HCT116 (cell line): ENCODE measurements at regions not wholly inside any gene's neighbourhood (a gene's known extent, or its start where the extent isn't known, plus 50 kb on each side); places are given as distances from the start of the nearest gene placed in this dataset.

Experiments
- CTCF ChIP-seq, 3 experiments: fragments of 200-600 bp in 1 of 3; sonication (generic) in 1 of 3; IDR thresholded peaks in 2 of 3; conservative IDR thresholded peaks in 1 of 3; 2 replicates each; pipeline ENCODE4 v1.5.1; 2012 to 2017; ENCODE audit warnings: low read depth in 2 of 3, low read length in 2 of 3, antibody characterized with exemption in 1 of 3, borderline replicate concordance in 1 of 3, control low read depth in 1 of 3, mild to moderate bottlenecking in 1 of 3, mixed read lengths in 1 of 3, mixed run types in 1 of 3, moderate library complexity in 1 of 3; ENCODE audit not compliant: insufficient read depth in 1 of 3
- MAX ChIP-seq: IDR thresholded peaks from 2 replicates; pipeline ENCODE4 v1.6.1; 2012
- POLR2A ChIP-seq: IDR thresholded peaks from 2 replicates; pipeline ENCODE4 v1.7.0; 2011; ENCODE audit warnings: borderline replicate concordance; ENCODE audit not compliant: insufficient read depth, insufficient read length; ENCODE audit errors: extremely low read depth
- REST ChIP-seq: IDR thresholded peaks from 2 replicates; pipeline ENCODE4 v1.6.1; 2012; ENCODE audit warnings: low read depth
- SRF ChIP-seq: IDR thresholded peaks from 2 replicates; pipeline ENCODE4 v1.6.1; 2012; ENCODE audit warnings: low read depth
- ZNF274 ChIP-seq: fragments of 200-500 bp; sonication (Bioruptor generic); IDR thresholded peaks from 2 replicates; pipeline ENCODE4 v1.6.1; 2014; ENCODE audit warnings: mild to moderate bottlenecking, low read depth, low read length, inconsistent platforms

GRCh38 chr3:1501406-1502115, 408.7 kb downstream of the CNTN6 start:
- TF ChIP-seq CTCF (IDR thresholded peaks at IDR 0.05 in 2 of 3, conservative IDR thresholded peaks at IDR 0.05 in 1 of 3; ENCODE audit: borderline replicate concordance in 1 of 3, insufficient read depth in 1 of 3, low read depth in 2 of 3, low read length in 2 of 3) = no peak
- TF ChIP-seq REST = no peak
- TF ChIP-seq ZNF274 = no peak
- TF ChIP-seq POLR2A = no peak
- no peak for TF ChIP-seq SRF
- no peak for TF ChIP-seq MAX
